Neural cell (in vitro differentiated cells): ENCODE measurements at regions not wholly inside any gene's neighbourhood (a gene's known extent, or its start where the extent isn't known, plus 50 kb on each side); places are given as distances from the start of the nearest gene placed in this dataset.

Source experiments
- H2AFZ ChIP-seq: fragments of 200-600, 300-800 bp; sonication (generic), shearing (Covaris generic); 2 replicates; pipeline ENCODE4 v1.6.0; 2014; ENCODE audit warnings: low read depth, mild to moderate bottlenecking, antibody characterized with exemption, low read length, moderate library complexity
- H3F3A ChIP-seq: fragments of 200-600 bp; shearing (Covaris generic); 2 replicates; pipeline ENCODE4 v1.6.1; 2016; ENCODE audit warnings: mild to moderate bottlenecking, moderate library complexity, mixed read lengths, antibody characterized with exemption, low read length; ENCODE audit not compliant: insufficient read depth, poor library complexity, severe bottlenecking
- H3K27ac ChIP-seq: fragments of 200-600, 300-800 bp; sonication (generic), shearing (Covaris generic); 2 replicates; pipeline ENCODE4 v1.5.1; 2014; ENCODE audit warnings: mild to moderate bottlenecking, low read length, moderate library complexity
- H3K27me3 ChIP-seq: fragments of 300-800, 200-600 bp; sonication (generic), shearing (Covaris generic); 2 replicates; pipeline ENCODE4 v1.6.0; 2014; ENCODE audit warnings: mild to moderate bottlenecking, low read depth, low read length, moderate library complexity; ENCODE audit not compliant: insufficient read depth
- H3K36me3 ChIP-seq: fragments of 300-800, 200-600 bp; sonication (generic), shearing (Covaris generic); 2 replicates; pipeline ENCODE4 v1.5.1; 2014; ENCODE audit warnings: mild to moderate bottlenecking, antibody characterized with exemption, low read length, moderate library complexity; ENCODE audit not compliant: insufficient read depth
- H3K4me2 ChIP-seq: fragments of 300-800, 200-600 bp; sonication (generic), shearing (Covaris generic); 2 replicates; pipeline ENCODE4 v1.6.0; 2014; ENCODE audit warnings: mild to moderate bottlenecking, low read length
- H3K4me3 ChIP-seq: fragments of 300-800, 200-600 bp; sonication (generic), shearing (Covaris generic); 2 replicates; pipeline ENCODE4 v1.5.1; 2014; ENCODE audit warnings: mild to moderate bottlenecking, low read length, moderate library complexity
- H3K79me2 ChIP-seq: fragments of 200-600 bp; shearing (Covaris generic); replicated peaks from 2 replicates; pipeline ENCODE4 v1.6.0; 2014; ENCODE audit warnings: mild to moderate bottlenecking, low read length, moderate library complexity; ENCODE audit not compliant: insufficient read depth
- H3K9ac ChIP-seq: fragments of 300-800, 200-600 bp; sonication (generic), shearing (Covaris generic); 2 replicates; pipeline ENCODE4 v1.6.1; 2016; ENCODE audit warnings: mild to moderate bottlenecking, low read length, mixed read lengths
- H3K9me2 ChIP-seq: fragments of 200-600 bp; shearing (Covaris generic); 2 replicates; pipeline ENCODE4 v1.6.1; 2016; ENCODE audit warnings: mild to moderate bottlenecking, low read length, mixed read lengths; ENCODE audit not compliant: insufficient read depth
- H3K9me3 ChIP-seq: fragments of 200-600, 300-800 bp; sonication (generic), shearing (Covaris generic); 2 replicates; pipeline ENCODE4 v1.6.1; 2016; ENCODE audit warnings: mild to moderate bottlenecking, mixed run types, low read length, moderate library complexity, mixed read lengths
- H4K20me1 ChIP-seq: fragments of 200-600 bp; shearing (Covaris generic); 2 replicates; pipeline ENCODE4 v1.6.1; 2016; ENCODE audit warnings: mild to moderate bottlenecking, mixed run types; ENCODE audit not compliant: insufficient read depth
- EP300 ChIP-seq: fragments of 450-650 bp; conservative IDR thresholded peaks from 2 replicates; pipeline ENCODE4 v1.6.1; 2014; ENCODE audit warnings: antibody characterized with exemption, mild to moderate bottlenecking, moderate library complexity; ENCODE audit not compliant: poor library complexity, severe bottlenecking
- EZH2 ChIP-seq: fragments of 200-600, 300-800 bp; shearing (Covaris generic), sonication (generic); IDR thresholded peaks from 2 replicates; pipeline ENCODE4 v1.6.1; 2014; ENCODE audit warnings: antibody characterized with exemption, low read length, borderline replicate concordance, mild to moderate bottlenecking; ENCODE audit not compliant: insufficient read depth, poor library complexity, severe bottlenecking
- MXI1 ChIP-seq: fragments of 450-650 bp; conservative IDR thresholded peaks from 2 replicates; pipeline ENCODE4 v1.6.1; 2014; ENCODE audit warnings: antibody characterized with exemption, mild to moderate bottlenecking; ENCODE audit not compliant: poor library complexity, severe bottlenecking
- POLR2AphosphoS5 ChIP-seq: IDR thresholded peaks from 2 replicates; pipeline ENCODE4 v1.6.1; 2012
- RAD21 ChIP-seq: fragments of 450-650 bp; conservative IDR thresholded peaks from 2 replicates; pipeline ENCODE4 v1.6.1; 2014; ENCODE audit warnings: antibody characterized with exemption, mild to moderate bottlenecking, moderate library complexity
- SMC3 ChIP-seq: fragments of 450-650 bp; conservative IDR thresholded peaks from 2 replicates; pipeline ENCODE4 v1.6.1; 2014; ENCODE audit warnings: antibody characterized with exemption, mild to moderate bottlenecking, moderate library complexity; ENCODE audit not compliant: poor library complexity
- TAF1 ChIP-seq: IDR thresholded peaks from 2 replicates; pipeline ENCODE4 v1.6.1; 2012; ENCODE audit warnings: low read depth
- TF ChIP-seq, protein P1 (sequence below): IDR thresholded peaks from 2 replicates; pipeline ENCODE4 v1.6.1; 2012; ENCODE audit warnings: borderline replicate concordance
- TF ChIP-seq, protein P2 (sequence below): fragments of 450-650 bp; IDR thresholded peaks from 2 replicates; pipeline ENCODE4 v1.5.1; 2014; ENCODE audit warnings: antibody characterized with exemption, mild to moderate bottlenecking, moderate library complexity; ENCODE audit not compliant: poor library complexity, severe bottlenecking

DNA sequence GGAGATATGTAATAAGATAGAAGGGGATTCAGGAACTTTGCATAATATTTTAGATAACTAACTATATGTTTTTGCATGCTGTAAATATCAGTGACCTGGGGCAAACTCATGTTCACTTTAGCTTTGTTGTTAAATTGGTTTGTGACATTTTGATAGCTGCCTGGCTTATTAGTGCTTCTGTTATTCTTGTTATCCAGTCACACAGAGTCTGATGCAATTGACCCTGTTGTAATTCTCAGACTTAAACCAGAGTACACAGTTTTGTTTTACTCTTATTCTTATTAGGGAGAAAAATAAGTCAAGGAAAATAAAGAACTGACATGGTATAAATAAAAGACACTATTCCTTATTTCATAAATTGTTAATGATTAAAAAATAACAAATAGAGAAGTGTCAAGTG, 516.7 kb upstream of the SLIT2 start:
- no peaks in the 10 kb centered on the region for H3K9me3 ChIP-seq
- H3K9ac ChIP-seq, result no peak overlapping the region
- no peaks in the 10 kb centered on the region for H3K36me3 ChIP-seq
- no peaks in the 10 kb centered on the region for H3F3A ChIP-seq
- H3K9me2 ChIP-seq, result no peaks in the 10 kb centered on the region
- no peak overlapping the region for H3K4me3 ChIP-seq
- no peaks in the 10 kb centered on the region for H3K27me3 ChIP-seq
- no peak overlapping the region for H3K27ac ChIP-seq
- no peaks in the 10 kb centered on the region for H4K20me1 ChIP-seq
- no peak for TF ChIP-seq TAF1
- TF ChIP-seq POLR2AphosphoS5, result no peak
- TF ChIP-seq EZH2, result no peak
- TF ChIP-seq, protein P1, sequence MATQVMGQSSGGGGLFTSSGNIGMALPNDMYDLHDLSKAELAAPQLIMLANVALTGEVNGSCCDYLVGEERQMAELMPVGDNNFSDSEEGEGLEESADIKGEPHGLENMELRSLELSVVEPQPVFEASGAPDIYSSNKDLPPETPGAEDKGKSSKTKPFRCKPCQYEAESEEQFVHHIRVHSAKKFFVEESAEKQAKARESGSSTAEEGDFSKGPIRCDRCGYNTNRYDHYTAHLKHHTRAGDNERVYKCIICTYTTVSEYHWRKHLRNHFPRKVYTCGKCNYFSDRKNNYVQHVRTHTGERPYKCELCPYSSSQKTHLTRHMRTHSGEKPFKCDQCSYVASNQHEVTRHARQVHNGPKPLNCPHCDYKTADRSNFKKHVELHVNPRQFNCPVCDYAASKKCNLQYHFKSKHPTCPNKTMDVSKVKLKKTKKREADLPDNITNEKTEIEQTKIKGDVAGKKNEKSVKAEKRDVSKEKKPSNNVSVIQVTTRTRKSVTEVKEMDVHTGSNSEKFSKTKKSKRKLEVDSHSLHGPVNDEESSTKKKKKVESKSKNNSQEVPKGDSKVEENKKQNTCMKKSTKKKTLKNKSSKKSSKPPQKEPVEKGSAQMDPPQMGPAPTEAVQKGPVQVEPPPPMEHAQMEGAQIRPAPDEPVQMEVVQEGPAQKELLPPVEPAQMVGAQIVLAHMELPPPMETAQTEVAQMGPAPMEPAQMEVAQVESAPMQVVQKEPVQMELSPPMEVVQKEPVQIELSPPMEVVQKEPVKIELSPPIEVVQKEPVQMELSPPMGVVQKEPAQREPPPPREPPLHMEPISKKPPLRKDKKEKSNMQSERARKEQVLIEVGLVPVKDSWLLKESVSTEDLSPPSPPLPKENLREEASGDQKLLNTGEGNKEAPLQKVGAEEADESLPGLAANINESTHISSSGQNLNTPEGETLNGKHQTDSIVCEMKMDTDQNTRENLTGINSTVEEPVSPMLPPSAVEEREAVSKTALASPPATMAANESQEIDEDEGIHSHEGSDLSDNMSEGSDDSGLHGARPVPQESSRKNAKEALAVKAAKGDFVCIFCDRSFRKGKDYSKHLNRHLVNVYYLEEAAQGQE, result no peak
- no peaks in the 10 kb centered on the region for H3K79me2 ChIP-seq
- no peak overlapping the region for H3K4me2 ChIP-seq
- no peak overlapping the region for H2AFZ ChIP-seq

DNA sequence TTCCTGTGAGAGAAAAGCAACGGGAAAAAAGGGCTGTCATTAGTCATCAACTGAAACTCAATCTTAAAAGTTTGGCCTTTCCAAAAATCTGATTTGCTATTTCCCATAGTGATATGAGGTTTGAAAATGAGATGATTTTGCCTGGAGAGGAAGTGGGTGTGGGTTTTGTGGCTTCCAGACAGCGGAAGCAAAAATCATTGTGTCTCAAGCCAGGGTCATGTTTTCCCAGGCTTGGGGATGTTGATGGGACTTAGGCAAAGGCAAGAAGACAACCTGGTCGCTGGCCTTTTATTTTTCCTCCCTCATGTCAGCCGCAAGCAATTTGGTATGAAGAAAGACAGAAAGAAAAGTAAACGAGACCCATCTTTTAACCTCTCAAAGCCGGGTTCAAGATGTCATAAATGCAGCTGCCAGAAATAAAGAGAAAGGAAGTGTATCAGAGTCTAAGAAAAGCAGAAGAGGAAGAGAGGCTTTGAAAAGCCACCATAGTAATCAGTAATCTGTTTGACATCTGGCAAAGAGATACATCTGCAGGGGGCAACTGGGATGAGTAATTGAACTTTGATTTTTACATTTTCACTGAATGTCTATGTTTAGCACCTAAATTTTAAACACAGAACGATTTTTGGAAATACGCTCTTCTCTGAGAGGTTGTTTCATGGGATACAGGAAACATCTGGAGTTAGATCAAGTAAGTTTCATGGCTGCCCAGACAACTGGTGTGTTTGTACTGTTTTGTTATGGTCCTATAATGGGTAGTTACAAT, 521.6 kb upstream of the SLIT2 start:
- no peaks in the 10 kb centered on the region for H3K9me2 ChIP-seq
- H2AFZ ChIP-seq, result no peak overlapping the region
- no peak overlapping the region for H3K27ac ChIP-seq
- H3K9me3 ChIP-seq, result no peaks in the 10 kb centered on the region
- no peaks in the 10 kb centered on the region for H3K27me3 ChIP-seq
- H3K79me2 ChIP-seq, result no peaks in the 10 kb centered on the region
- no peak overlapping the region for H3K4me3 ChIP-seq
- H3F3A ChIP-seq, result no peaks in the 10 kb centered on the region
- H4K20me1 ChIP-seq, result no peaks in the 10 kb centered on the region
- H3K9ac ChIP-seq, result no peak overlapping the region
- H3K36me3 ChIP-seq, result no peaks in the 10 kb centered on the region
- no peak for TF ChIP-seq POLR2AphosphoS5
- no peak for TF ChIP-seq EZH2
- TF ChIP-seq, protein P1, result no peak
- TF ChIP-seq TAF1, result no peak
- TF ChIP-seq, protein P2, sequence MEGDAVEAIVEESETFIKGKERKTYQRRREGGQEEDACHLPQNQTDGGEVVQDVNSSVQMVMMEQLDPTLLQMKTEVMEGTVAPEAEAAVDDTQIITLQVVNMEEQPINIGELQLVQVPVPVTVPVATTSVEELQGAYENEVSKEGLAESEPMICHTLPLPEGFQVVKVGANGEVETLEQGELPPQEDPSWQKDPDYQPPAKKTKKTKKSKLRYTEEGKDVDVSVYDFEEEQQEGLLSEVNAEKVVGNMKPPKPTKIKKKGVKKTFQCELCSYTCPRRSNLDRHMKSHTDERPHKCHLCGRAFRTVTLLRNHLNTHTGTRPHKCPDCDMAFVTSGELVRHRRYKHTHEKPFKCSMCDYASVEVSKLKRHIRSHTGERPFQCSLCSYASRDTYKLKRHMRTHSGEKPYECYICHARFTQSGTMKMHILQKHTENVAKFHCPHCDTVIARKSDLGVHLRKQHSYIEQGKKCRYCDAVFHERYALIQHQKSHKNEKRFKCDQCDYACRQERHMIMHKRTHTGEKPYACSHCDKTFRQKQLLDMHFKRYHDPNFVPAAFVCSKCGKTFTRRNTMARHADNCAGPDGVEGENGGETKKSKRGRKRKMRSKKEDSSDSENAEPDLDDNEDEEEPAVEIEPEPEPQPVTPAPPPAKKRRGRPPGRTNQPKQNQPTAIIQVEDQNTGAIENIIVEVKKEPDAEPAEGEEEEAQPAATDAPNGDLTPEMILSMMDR, result no peak
- TF ChIP-seq SMC3, result no peak
- TF ChIP-seq RAD21, result no peak
- TF ChIP-seq EP300, result no peak
- TF ChIP-seq MXI1, result no peak
- H3K4me2 ChIP-seq, result no peak overlapping the region
